OCI-LY3 (cell line): ENCODE measurements at regions not wholly inside any gene's neighbourhood (a gene's known extent, or its start where the extent isn't known, plus 50 kb on each side); places are given as distances from the start of the nearest gene placed in this dataset.

Experiments used
- H2AFZ ChIP-seq: fragments of 200-600, 300-600 bp; shearing (Covaris generic); 2 replicates; pipeline ENCODE4 v1.6.0; 2014; ENCODE audit warnings: antibody characterized with exemption, low read depth, low read length
- H3K27ac ChIP-seq: fragments of 200-600, 300-600 bp; sonication (generic); 2 replicates; pipeline ENCODE4 v1.5.1; 2014; ENCODE audit warnings: mild to moderate bottlenecking, low read length, moderate library complexity, mixed read lengths
- H3K27me3 ChIP-seq: fragments of 200-600, 300-600 bp; sonication (generic); 2 replicates; pipeline ENCODE4 v1.6.1; 2014; ENCODE audit warnings: low read depth, low read length, mixed read lengths
- H3K36me3 ChIP-seq: fragments of 200-600, 300-600 bp; sonication (generic); replicated peaks from 2 replicates; pipeline ENCODE3; 2014; ENCODE audit warnings: low read depth, low read length, mixed read lengths
- H3K4me1 ChIP-seq: fragments of 300-600, 200-600 bp; sonication (generic); 2 replicates; pipeline ENCODE4 v1.6.1; 2014; ENCODE audit warnings: low read length, mixed read lengths
- H3K4me2 ChIP-seq: fragments of 200-600, 300-600 bp; sonication (generic); 2 replicates; pipeline ENCODE4 v1.6.1; 2014; ENCODE audit warnings: low read length, mixed read lengths
- H3K4me3 ChIP-seq: fragments of 300-600, 200-600 bp; sonication (generic); 2 replicates; pipeline ENCODE4 v1.5.1; 2014; ENCODE audit warnings: antibody characterized with exemption, mild to moderate bottlenecking, low read length, moderate library complexity
- H3K79me2 ChIP-seq: fragments of 300-600, 200-600 bp; shearing (Covaris generic); 2 replicates; pipeline ENCODE4 v1.6.1; 2014; ENCODE audit warnings: mild to moderate bottlenecking, low read length, mixed read lengths
- H3K9ac ChIP-seq: fragments of 300-600, 200-600 bp; shearing (Covaris generic); 2 replicates; pipeline ENCODE4 v1.6.0; 2014; ENCODE audit warnings: mild to moderate bottlenecking, low read length, moderate library complexity
- H3K9me3 ChIP-seq: fragments of 200-600, 300-600 bp; shearing (Covaris generic); 2 replicates; pipeline ENCODE4 v1.6.1; 2014; ENCODE audit warnings: low read length, mixed read lengths; ENCODE audit not compliant: insufficient read depth
- H4K20me1 ChIP-seq: fragments of 200-600, 300-600 bp; sonication (generic); 2 replicates; pipeline ENCODE4 v1.6.1; 2016; ENCODE audit warnings: low read length, mixed read lengths; ENCODE audit not compliant: insufficient read depth
- CTCF ChIP-seq: fragments of 200-600, 300-600 bp; sonication (generic); IDR thresholded peaks from 2 replicates; pipeline ENCODE4 v1.5.1; 2014; ENCODE audit warnings: antibody characterized with exemption, low read length, low read depth
- EZH2phosphoT487 ChIP-seq: fragments of 200-600 bp; shearing (Covaris generic); IDR thresholded peaks from 2 replicates; pipeline ENCODE4 v1.6.1; 2018; ENCODE audit warnings: antibody characterized with exemption, mixed run types, low read depth

GRCh38 chr14:51444353-51445000, 204.4 kb downstream of the TMX1 start:
- no peak overlapping the region for H3K9ac ChIP-seq
- H3K9me3 ChIP-seq: no peaks in the 10 kb centered on the region
- H3K36me3 ChIP-seq: no peaks in the 10 kb centered on the region
- H4K20me1 ChIP-seq: no peaks in the 10 kb centered on the region
- H3K4me1 ChIP-seq: no peaks in the 10 kb centered on the region
- H3K27ac ChIP-seq: no peak overlapping the region
- peaks cover 11% of the 10 kb centered on the region for H3K27me3 ChIP-seq
- no peak overlapping the region for H3K4me3 ChIP-seq
- H3K79me2 ChIP-seq: no peaks in the 10 kb centered on the region
- H2AFZ ChIP-seq: no peak overlapping the region
- no peak overlapping the region for H3K4me2 ChIP-seq
- TF ChIP-seq EZH2phosphoT487 (no peak), CTCF (no peak)

GRCh38 chr14:51445001-51445390, 204.9 kb downstream of the TMX1 start:
- Histone ChIP-seq H3K4me1 (no peaks in the 10 kb centered on the region), H3K27ac (no peak overlapping the region), H3K36me3 (no peaks in the 10 kb centered on the region), H4K20me1 (no peaks in the 10 kb centered on the region), H3K4me3 (no peak overlapping the region), H2AFZ (no peak overlapping the region), H3K79me2 (no peaks in the 10 kb centered on the region), H3K4me2 (no peak overlapping the region), H3K9me3 (no peaks in the 10 kb centered on the region), H3K9ac (no peak overlapping the region), H3K27me3 (peaks cover 11% of the 10 kb centered on the region)
- no peak for TF ChIP-seq CTCF
- no peak for TF ChIP-seq EZH2phosphoT487

DNA sequence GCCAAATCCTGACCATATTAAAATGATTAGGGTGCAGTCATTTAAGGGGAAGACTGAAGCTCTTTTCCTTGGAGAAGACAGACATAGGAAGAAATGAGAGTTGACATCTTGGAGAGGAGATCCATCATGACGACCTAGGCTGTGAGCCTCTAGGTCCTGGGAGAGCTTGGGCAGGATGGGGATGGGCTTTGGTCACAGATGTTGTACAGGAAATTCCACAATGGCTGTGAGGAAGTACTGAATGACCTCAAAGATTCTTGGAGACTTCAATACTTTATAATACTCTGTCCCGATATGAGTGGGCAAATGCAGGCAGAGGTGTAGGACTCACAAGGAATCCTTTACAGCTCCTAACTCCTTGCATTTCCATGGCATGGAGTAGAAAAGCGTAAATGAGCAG, 204.9 kb upstream of the FRMD6 start:
- Histone ChIP-seq H3K9ac (no peak overlapping the region), H3K4me3 (no peak overlapping the region), H3K4me1 (no peaks in the 10 kb centered on the region), H3K79me2 (no peaks in the 10 kb centered on the region), H3K4me2 (no peak overlapping the region), H2AFZ (no peak overlapping the region), H3K36me3 (no peaks in the 10 kb centered on the region), H3K27me3 (peaks cover 11% of the 10 kb centered on the region), H3K27ac (no peak overlapping the region), H4K20me1 (no peaks in the 10 kb centered on the region), H3K9me3 (no peaks in the 10 kb centered on the region)
- no peak for TF ChIP-seq CTCF

GRCh38 chr14:51447411-51447810, 204.3 kb upstream of the FRMD6 start:
- Histone ChIP-seq H3K4me2 (no peak overlapping the region), H3K79me2 (no peaks in the 10 kb centered on the region), H2AFZ (no peak overlapping the region), H3K4me1 (no peaks in the 10 kb centered on the region), H3K36me3 (no peaks in the 10 kb centered on the region), H3K9me3 (no peaks in the 10 kb centered on the region), H3K9ac (no peak overlapping the region), H3K27me3 (peaks cover 11% of the 10 kb centered on the region), H4K20me1 (no peaks in the 10 kb centered on the region), H3K4me3 (no peak overlapping the region), H3K27ac (no peak overlapping the region)
- no peak for TF ChIP-seq CTCF
- TF ChIP-seq EZH2phosphoT487: no peak
